NB4 (cell line): ENCODE measurements at regions not wholly inside any gene's neighbourhood (a gene's known extent, or its start where the extent isn't known, plus 50 kb on each side); places are given as distances from the start of the nearest gene placed in this dataset.

Source experiments
- DNase-seq: peaks from one replicate; pipeline ENCODE4 v3.0.0; 2010; ENCODE audit warnings: low read depth
- H3K4me3 ChIP-seq: one replicate; pipeline ENCODE4 v1.5.1; 2011; ENCODE audit warnings: mild to moderate bottlenecking, low read depth, low read length, moderate library complexity
- CTCF ChIP-seq: IDR thresholded peaks from one replicate; pipeline ENCODE4 v1.5.1; 2012; ENCODE audit warnings: low read depth, low read length
- MAX ChIP-seq: IDR thresholded peaks from 2 replicates; pipeline ENCODE4 v1.6.1; 2011; ENCODE audit warnings: low read depth, low read length
- MYC ChIP-seq: IDR thresholded peaks from 2 replicates; pipeline ENCODE4 v1.6.1; 2011; ENCODE audit warnings: low read depth, low read length
- POLR2A ChIP-seq: IDR thresholded peaks from 2 replicates; pipeline ENCODE4 v1.6.1; 2011; ENCODE audit warnings: mild to moderate bottlenecking; ENCODE audit not compliant: insufficient read length; ENCODE audit errors: extremely low read depth

- no peak for TF ChIP-seq CTCF
- no peak for TF ChIP-seq POLR2A
- H3K4me3 ChIP-seq = no peak overlapping the region
- DNase-seq = no peak
Measured at GRCh38 chr6:168920289-168920688, 333.4 kb downstream of the THBS2 start.

GRCh38 chr6:168919470-168920179, 334.0 kb downstream of the THBS2 start:
- DNase-seq = no peak
- no peak for TF ChIP-seq MYC
- TF ChIP-seq MAX = no peak
- no peak for TF ChIP-seq POLR2A
- TF ChIP-seq CTCF = no peak
- H3K4me3 ChIP-seq = no peak overlapping the region

- H3K4me3 ChIP-seq = no peak overlapping the region
- no peak for DNase-seq
- TF ChIP-seq MYC = no peak
- TF ChIP-seq MAX = no peak
- TF ChIP-seq POLR2A = no peak
- TF ChIP-seq CTCF = no peak
Measured at GRCh38 chr6:168916576-168917211, 337.0 kb downstream of the THBS2 start.

- no peak for DNase-seq
Measured at GRCh38 chr6:168915855-168916254, 337.8 kb downstream of the THBS2 start.

GRCh38 chr6:168915242-168915641, 338.4 kb downstream of the THBS2 start:
- TF ChIP-seq POLR2A (no peak), CTCF (no peak), MAX (no peak), MYC (no peak)
- DNase-seq = no peak
- H3K4me3 ChIP-seq = no peak overlapping the region

More at GRCh38 chr6:168915855-168916254, 337.8 kb downstream of the THBS2 start:
- no peak for TF ChIP-seq MYC
- TF ChIP-seq MAX = no peak
- TF ChIP-seq CTCF = no peak
- TF ChIP-seq POLR2A = no peak
- H3K4me3 ChIP-seq = no peak overlapping the region
